HEK293 (cell line): ENCODE measurements at regions not wholly inside any gene's neighbourhood (a gene's known extent, or its start where the extent isn't known, plus 50 kb on each side); places are given as distances from the start of the nearest gene placed in this dataset.

Experiments used
- CTCF ChIA-PET: fragments of 350-600 bp; formaldehyde crosslinking; extraction: SDS; loops from one replicate; lab custom pipeline; 2021; ENCODE audit warnings: antibody characterized with exemption; lab: Yijun Ruan, JAX
- POLR2A ChIA-PET: fragments of 300-600 bp; formaldehyde crosslinking; extraction: SDS; loops from one replicate; lab custom pipeline; 2020; ENCODE audit warnings: antibody characterized with exemption, inconsistent platforms; lab: Yijun Ruan, JAX
- H3K27ac ChIP-seq: fragments of 200-500 bp; sonication (Bioruptor generic); 2 replicates; pipeline ENCODE4 v1.5.1; 2014; ENCODE audit warnings: low read depth, low read length, control low read depth, inconsistent platforms; ENCODE audit errors: extremely low read depth
- H3K36me3 ChIP-seq, 2 experiments: fragments of 200-500 bp in 1 of 2; sonication (Bioruptor generic) in 1 of 2; 1 replicate in 1 of 2; 2 replicates in 1 of 2; pipeline ENCODE4 v1.5.1; 2014 to 2017; ENCODE audit warnings: inconsistent platforms in 2 of 2, low read length in 2 of 2; ENCODE audit not compliant: control insufficient read depth in 2 of 2, insufficient read depth in 1 of 2
- H3K4me1 ChIP-seq: fragments of 200-500 bp; sonication (Bioruptor generic); 2 replicates; pipeline ENCODE4 v1.5.1; 2014; ENCODE audit warnings: mild to moderate bottlenecking, low read length, inconsistent platforms; ENCODE audit not compliant: control insufficient read depth, insufficient read depth
- H3K4me3 ChIP-seq: 2 replicates; pipeline ENCODE4 v1.5.1; 2011; ENCODE audit warnings: low read depth, mild to moderate bottlenecking, control low read depth, low read length, moderate library complexity
- H3K9me3 ChIP-seq: fragments of 200-500 bp; sonication (Bioruptor generic); 2 replicates; pipeline ENCODE4 v1.5.1; 2014; ENCODE audit warnings: low read depth, low read length, inconsistent platforms; ENCODE audit not compliant: control insufficient read depth, insufficient read depth
- GLIS1 ChIP-seq: fragments of 450-650 bp; formaldehyde crosslinking; IDR thresholded peaks from 2 replicates; pipeline ENCODE4 v1.5.1; 2016; ENCODE audit warnings: missing biosample characterization, missing genetic modification characterization
- KLF7 ChIP-seq: fragments of 450-650 bp; formaldehyde crosslinking; IDR thresholded peaks from 2 replicates; pipeline ENCODE4 v1.5.1; 2016; ENCODE audit warnings: missing biosample characterization, missing genetic modification characterization, borderline replicate concordance
- OVOL3 ChIP-seq: fragments of 450-650 bp; formaldehyde crosslinking; IDR thresholded peaks from 2 replicates; pipeline ENCODE4 v1.5.1; 2016; ENCODE audit warnings: missing biosample characterization, missing genetic modification characterization
- SP7 ChIP-seq: fragments of 450-650 bp; formaldehyde crosslinking; IDR thresholded peaks from 2 replicates; pipeline ENCODE4 v1.5.1; 2016; ENCODE audit warnings: missing biosample characterization, missing genetic modification characterization
- ZNF133 ChIP-seq: fragments of 450-650 bp; formaldehyde crosslinking; IDR thresholded peaks from 2 replicates; pipeline ENCODE4 v1.5.1; 2016; ENCODE audit warnings: missing biosample characterization, missing genetic modification characterization
- ZNF223 ChIP-seq: fragments of 450-650 bp; formaldehyde crosslinking; IDR thresholded peaks from 2 replicates; pipeline ENCODE4 v1.5.1; 2016; ENCODE audit warnings: missing biosample characterization, missing genetic modification characterization
- ZNF23 ChIP-seq: fragments of 450-650 bp; formaldehyde crosslinking; IDR thresholded peaks from 2 replicates; pipeline ENCODE4 v1.5.1; 2016; ENCODE audit warnings: missing biosample characterization, missing genetic modification characterization, borderline replicate concordance
- ZNF416 ChIP-seq: fragments of 450-650 bp; formaldehyde crosslinking; IDR thresholded peaks from 2 replicates; pipeline ENCODE4 v1.5.1; 2016; ENCODE audit warnings: missing biosample characterization, missing genetic modification characterization
- ZNF555 ChIP-seq: fragments of 450-650 bp; formaldehyde crosslinking; conservative IDR thresholded peaks from 2 replicates; pipeline ENCODE4 v1.5.1; 2017; ENCODE audit warnings: missing biosample characterization, mild to moderate bottlenecking, missing genetic modification characterization, inconsistent platforms
- ZNF654 ChIP-seq: fragments of 450-650 bp; formaldehyde crosslinking; IDR thresholded peaks from 2 replicates; pipeline ENCODE4 v1.5.1; 2016; ENCODE audit warnings: low read depth, missing biosample characterization, missing genetic modification characterization
- ZNF658 ChIP-seq: fragments of 450-650 bp; formaldehyde crosslinking; IDR thresholded peaks from 2 replicates; pipeline ENCODE4; 2016; ENCODE audit warnings: missing biosample characterization, missing genetic modification characterization
- ZNF837 ChIP-seq: fragments of 450-650 bp; formaldehyde crosslinking; IDR thresholded peaks from 2 replicates; pipeline ENCODE4 v1.5.1; 2016; ENCODE audit warnings: missing biosample characterization, missing genetic modification characterization
- TF ChIP-seq, protein P1 (sequence below): fragments of 450-650 bp; formaldehyde crosslinking; IDR thresholded peaks from 2 replicates; pipeline ENCODE4 v1.5.1; 2017; ENCODE audit warnings: missing biosample characterization, missing genetic modification characterization
- TF ChIP-seq, protein P2 (sequence below): fragments of 450-650 bp; formaldehyde crosslinking; IDR thresholded peaks from 2 replicates; pipeline ENCODE4 v1.5.1; 2017; ENCODE audit warnings: missing biosample characterization, missing genetic modification characterization
- TF ChIP-seq, protein P3 (sequence below): fragments of 450-650 bp; formaldehyde crosslinking; IDR thresholded peaks from 2 replicates; pipeline ENCODE4 v1.5.1; 2016; ENCODE audit warnings: missing biosample characterization, missing genetic modification characterization
- TF ChIP-seq, protein P4 (sequence below): fragments of 450-650 bp; formaldehyde crosslinking; IDR thresholded peaks from 2 replicates; pipeline ENCODE4 v1.5.1; 2016; ENCODE audit warnings: missing biosample characterization, missing genetic modification characterization, borderline replicate concordance
- TF ChIP-seq, protein P5 (sequence below): fragments of 450-650 bp; formaldehyde crosslinking; IDR thresholded peaks from 2 replicates; pipeline ENCODE4 v1.5.1; 2016; ENCODE audit warnings: missing biosample characterization, missing genetic modification characterization
- TF ChIP-seq, protein P6 (sequence below): fragments of 450-650 bp; formaldehyde crosslinking; IDR thresholded peaks from 2 replicates; pipeline ENCODE4 v1.5.1; 2016; ENCODE audit warnings: missing biosample characterization, missing genetic modification characterization
- TF ChIP-seq, protein P7 (sequence below): fragments of 450-650 bp; formaldehyde crosslinking; IDR thresholded peaks from 2 replicates; pipeline ENCODE4 v1.5.1; 2016; ENCODE audit warnings: missing biosample characterization, missing genetic modification characterization, low read depth

DNA sequence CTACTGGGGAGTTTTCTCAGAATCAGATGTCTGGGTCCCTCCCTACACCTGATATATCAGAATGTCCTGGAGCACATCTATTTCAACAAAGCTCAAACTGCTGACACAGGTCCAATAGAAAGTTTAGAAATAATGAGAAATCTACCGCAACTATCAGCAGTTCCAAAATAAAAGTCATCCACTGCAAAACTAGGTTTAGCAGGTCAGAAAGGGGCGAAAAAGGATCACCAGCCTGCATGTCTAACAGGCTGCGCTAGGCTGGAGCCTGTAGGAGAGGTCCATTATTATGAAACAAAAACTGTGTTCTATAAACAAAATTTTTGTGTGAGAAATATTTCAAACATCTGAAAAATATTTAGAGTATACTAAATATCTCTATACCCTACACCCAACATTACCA, 84.1 kb upstream of the RNF38 start:
- Histone ChIP-seq H3K27ac (no peak overlapping the region), H3K36me3 (peaks cover 0 to 4% of the 10 kb centered on the region in 2 experiments; a peak in 1 of 3 replicates), H3K4me1 (peaks cover 8% of the 10 kb centered on the region), H3K9me3 (no peaks in the 10 kb centered on the region), H3K4me3 (no peak overlapping the region)
- CTCF ChIA-PET = interaction anchor here (0.7 to 0.9 kb wide), 3 partner anchors 76 to 931 kb away, joined by 3 read pairs; no protein-coding TSS in a partner anchor
- TF ChIP-seq SP7 = no peak
- TF ChIP-seq, protein P1, sequence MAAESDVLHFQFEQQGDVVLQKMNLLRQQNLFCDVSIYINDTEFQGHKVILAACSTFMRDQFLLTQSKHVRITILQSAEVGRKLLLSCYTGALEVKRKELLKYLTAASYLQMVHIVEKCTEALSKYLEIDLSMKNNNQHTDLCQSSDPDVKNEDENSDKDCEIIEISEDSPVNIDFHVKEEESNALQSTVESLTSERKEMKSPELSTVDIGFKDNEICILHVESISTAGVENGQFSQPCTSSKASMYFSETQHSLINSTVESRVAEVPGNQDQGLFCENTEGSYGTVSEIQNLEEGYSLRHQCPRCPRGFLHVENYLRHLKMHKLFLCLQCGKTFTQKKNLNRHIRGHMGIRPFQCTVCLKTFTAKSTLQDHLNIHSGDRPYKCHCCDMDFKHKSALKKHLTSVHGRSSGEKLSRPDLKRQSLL (tag by site-specific recombination) = no peak
- no peak for TF ChIP-seq ZNF654 (tag by site-specific recombination)
- TF ChIP-seq, protein P2, sequence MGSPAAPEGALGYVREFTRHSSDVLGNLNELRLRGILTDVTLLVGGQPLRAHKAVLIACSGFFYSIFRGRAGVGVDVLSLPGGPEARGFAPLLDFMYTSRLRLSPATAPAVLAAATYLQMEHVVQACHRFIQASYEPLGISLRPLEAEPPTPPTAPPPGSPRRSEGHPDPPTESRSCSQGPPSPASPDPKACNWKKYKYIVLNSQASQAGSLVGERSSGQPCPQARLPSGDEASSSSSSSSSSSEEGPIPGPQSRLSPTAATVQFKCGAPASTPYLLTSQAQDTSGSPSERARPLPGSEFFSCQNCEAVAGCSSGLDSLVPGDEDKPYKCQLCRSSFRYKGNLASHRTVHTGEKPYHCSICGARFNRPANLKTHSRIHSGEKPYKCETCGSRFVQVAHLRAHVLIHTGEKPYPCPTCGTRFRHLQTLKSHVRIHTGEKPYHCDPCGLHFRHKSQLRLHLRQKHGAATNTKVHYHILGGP (tag by site-specific recombination) = no peak
- TF ChIP-seq OVOL3 = no peak
- TF ChIP-seq, protein P3, sequence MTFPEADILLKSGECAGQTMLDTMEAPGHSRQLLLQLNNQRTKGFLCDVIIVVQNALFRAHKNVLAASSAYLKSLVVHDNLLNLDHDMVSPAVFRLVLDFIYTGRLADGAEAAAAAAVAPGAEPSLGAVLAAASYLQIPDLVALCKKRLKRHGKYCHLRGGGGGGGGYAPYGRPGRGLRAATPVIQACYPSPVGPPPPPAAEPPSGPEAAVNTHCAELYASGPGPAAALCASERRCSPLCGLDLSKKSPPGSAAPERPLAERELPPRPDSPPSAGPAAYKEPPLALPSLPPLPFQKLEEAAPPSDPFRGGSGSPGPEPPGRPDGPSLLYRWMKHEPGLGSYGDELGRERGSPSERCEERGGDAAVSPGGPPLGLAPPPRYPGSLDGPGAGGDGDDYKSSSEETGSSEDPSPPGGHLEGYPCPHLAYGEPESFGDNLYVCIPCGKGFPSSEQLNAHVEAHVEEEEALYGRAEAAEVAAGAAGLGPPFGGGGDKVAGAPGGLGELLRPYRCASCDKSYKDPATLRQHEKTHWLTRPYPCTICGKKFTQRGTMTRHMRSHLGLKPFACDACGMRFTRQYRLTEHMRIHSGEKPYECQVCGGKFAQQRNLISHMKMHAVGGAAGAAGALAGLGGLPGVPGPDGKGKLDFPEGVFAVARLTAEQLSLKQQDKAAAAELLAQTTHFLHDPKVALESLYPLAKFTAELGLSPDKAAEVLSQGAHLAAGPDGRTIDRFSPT (tag by site-specific recombination) = no peak
- TF ChIP-seq, protein P4, sequence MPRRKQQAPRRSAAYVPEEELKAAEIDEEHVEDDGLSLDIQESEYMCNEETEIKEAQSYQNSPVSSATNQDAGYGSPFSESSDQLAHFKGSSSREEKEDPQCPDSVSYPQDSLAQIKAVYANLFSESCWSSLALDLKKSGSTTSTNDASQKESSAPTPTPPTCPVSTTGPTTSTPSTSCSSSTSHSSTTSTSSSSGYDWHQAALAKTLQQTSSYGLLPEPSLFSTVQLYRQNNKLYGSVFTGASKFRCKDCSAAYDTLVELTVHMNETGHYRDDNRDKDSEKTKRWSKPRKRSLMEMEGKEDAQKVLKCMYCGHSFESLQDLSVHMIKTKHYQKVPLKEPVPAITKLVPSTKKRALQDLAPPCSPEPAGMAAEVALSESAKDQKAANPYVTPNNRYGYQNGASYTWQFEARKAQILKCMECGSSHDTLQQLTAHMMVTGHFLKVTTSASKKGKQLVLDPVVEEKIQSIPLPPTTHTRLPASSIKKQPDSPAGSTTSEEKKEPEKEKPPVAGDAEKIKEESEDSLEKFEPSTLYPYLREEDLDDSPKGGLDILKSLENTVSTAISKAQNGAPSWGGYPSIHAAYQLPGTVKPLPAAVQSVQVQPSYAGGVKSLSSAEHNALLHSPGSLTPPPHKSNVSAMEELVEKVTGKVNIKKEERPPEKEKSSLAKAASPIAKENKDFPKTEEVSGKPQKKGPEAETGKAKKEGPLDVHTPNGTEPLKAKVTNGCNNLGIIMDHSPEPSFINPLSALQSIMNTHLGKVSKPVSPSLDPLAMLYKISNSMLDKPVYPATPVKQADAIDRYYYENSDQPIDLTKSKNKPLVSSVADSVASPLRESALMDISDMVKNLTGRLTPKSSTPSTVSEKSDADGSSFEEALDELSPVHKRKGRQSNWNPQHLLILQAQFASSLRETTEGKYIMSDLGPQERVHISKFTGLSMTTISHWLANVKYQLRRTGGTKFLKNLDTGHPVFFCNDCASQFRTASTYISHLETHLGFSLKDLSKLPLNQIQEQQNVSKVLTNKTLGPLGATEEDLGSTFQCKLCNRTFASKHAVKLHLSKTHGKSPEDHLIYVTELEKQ = no peak
- no peak for TF ChIP-seq ZNF658
- TF ChIP-seq, protein P5, sequence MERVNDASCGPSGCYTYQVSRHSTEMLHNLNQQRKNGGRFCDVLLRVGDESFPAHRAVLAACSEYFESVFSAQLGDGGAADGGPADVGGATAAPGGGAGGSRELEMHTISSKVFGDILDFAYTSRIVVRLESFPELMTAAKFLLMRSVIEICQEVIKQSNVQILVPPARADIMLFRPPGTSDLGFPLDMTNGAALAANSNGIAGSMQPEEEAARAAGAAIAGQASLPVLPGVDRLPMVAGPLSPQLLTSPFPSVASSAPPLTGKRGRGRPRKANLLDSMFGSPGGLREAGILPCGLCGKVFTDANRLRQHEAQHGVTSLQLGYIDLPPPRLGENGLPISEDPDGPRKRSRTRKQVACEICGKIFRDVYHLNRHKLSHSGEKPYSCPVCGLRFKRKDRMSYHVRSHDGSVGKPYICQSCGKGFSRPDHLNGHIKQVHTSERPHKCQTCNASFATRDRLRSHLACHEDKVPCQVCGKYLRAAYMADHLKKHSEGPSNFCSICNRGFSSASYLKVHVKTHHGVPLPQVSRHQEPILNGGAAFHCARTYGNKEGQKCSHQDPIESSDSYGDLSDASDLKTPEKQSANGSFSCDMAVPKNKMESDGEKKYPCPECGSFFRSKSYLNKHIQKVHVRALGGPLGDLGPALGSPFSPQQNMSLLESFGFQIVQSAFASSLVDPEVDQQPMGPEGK (tag by site-specific recombination) = no peak
- POLR2A ChIA-PET = interaction anchor here (1.3 kb wide), 1 partner anchor 294 kb away, joined by 3 read pairs; the partner anchor contains the start of gene CLTA

DNA sequence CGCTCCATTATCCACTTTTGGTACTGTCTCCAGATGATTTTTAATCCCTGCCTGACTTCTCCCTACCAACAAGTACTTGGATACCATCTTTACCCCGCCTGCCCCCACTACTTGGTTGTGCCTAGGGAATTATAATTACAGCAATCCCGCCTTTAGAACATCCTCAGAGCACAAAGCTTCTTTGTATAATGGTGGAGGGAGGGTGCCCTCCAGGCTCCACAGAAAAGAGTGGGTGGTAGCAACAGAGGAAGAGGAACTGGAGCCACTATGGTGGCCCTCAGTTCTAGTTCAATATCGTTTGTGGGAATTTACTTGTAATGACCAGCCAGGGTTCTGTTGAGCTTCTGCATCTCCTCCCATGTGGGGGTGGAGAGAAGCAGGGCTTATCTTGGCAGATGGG, 79.0 kb upstream of the RNF38 start:
- peaks cover 0 to 4% of the 10 kb centered on the region in 2 experiments; a peak in 1 of 3 replicates for H3K36me3 ChIP-seq
- POLR2A ChIA-PET = interaction anchor here (0.9 kb wide), 1 partner anchor 9 kb away, joined by 3 read pairs; no protein-coding TSS in a partner anchor
- no peaks in the 10 kb centered on the region for H3K9me3 ChIP-seq
- TF ChIP-seq ZNF555 (tag by site-specific recombination) (no peak), ZNF133 (tag by site-specific recombination) (no peak), ZNF23 (tag by site-specific recombination) (no peak), ZNF223 (tag by site-specific recombination) (no peak), ZNF416 (tag by site-specific recombination) (no peak), KLF7 (no peak), ZNF837 (tag by site-specific recombination) (no peak), GLIS1 (tag by site-specific recombination) (no peak)
- TF ChIP-seq, protein P6, sequence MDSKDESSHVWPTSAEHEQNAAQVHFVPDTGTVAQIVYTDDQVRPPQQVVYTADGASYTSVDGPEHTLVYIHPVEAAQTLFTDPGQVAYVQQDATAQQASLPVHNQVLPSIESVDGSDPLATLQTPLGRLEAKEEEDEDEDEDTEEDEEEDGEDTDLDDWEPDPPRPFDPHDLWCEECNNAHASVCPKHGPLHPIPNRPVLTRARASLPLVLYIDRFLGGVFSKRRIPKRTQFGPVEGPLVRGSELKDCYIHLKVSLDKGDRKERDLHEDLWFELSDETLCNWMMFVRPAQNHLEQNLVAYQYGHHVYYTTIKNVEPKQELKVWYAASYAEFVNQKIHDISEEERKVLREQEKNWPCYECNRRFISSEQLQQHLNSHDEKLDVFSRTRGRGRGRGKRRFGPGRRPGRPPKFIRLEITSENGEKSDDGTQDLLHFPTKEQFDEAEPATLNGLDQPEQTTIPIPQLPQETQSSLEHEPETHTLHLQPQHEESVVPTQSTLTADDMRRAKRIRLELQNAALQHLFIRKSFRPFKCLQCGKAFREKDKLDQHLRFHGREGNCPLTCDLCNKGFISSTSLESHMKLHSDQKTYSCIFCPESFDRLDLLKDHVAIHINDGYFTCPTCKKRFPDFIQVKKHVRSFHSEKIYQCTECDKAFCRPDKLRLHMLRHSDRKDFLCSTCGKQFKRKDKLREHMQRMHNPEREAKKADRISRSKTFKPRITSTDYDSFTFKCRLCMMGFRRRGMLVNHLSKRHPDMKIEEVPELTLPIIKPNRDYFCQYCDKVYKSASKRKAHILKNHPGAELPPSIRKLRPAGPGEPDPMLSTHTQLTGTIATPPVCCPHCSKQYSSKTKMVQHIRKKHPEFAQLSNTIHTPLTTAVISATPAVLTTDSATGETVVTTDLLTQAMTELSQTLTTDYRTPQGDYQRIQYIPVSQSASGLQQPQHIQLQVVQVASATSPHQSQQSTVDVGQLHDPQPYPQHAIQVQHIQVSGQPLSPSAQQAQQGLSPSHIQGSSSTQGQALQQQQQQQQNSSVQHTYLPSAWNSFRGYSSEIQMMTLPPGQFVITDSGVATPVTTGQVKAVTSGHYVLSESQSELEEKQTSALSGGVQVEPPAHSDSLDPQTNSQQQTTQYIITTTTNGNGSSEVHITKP (tag by site-specific recombination) = no peak
- TF ChIP-seq, protein P7, sequence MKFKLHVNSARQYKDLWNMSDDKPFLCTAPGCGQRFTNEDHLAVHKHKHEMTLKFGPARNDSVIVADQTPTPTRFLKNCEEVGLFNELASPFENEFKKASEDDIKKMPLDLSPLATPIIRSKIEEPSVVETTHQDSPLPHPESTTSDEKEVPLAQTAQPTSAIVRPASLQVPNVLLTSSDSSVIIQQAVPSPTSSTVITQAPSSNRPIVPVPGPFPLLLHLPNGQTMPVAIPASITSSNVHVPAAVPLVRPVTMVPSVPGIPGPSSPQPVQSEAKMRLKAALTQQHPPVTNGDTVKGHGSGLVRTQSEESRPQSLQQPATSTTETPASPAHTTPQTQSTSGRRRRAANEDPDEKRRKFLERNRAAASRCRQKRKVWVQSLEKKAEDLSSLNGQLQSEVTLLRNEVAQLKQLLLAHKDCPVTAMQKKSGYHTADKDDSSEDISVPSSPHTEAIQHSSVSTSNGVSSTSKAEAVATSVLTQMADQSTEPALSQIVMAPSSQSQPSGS = no peak

More for the DNA sequence above, 79.0 kb upstream of the RNF38 start:
- Histone ChIP-seq H3K4me3 (no peak overlapping the region), H3K27ac (no peak overlapping the region), H3K4me1 (no peaks in the 10 kb centered on the region)
- CTCF ChIA-PET = interaction anchor here (1.5 kb wide), 1 partner anchor 29 kb away, joined by 8 read pairs; no protein-coding TSS in a partner anchor
